ENCODE measurements at regions not wholly inside any gene's neighbourhood (a gene's known extent, or its start where the extent isn't known, plus 50 kb on each side); places are given as distances from the start of the nearest gene placed in this dataset.

- H3K4me3 ChIP-seq (ENCODE audit: low read length) = no peak overlapping the region
- no peaks in the 10 kb centered on the region for H3K36me3 ChIP-seq (ENCODE audit: low read depth, low read length)
- no peaks in the 10 kb centered on the region for H4K20me1 ChIP-seq (ENCODE audit: low read length)
- no peak overlapping the region for H3K9ac ChIP-seq (ENCODE audit: low read length)
- no peak overlapping the region for H3K4me2 ChIP-seq (ENCODE audit: low read length)
- H3K9me2 ChIP-seq (replicated peaks; ENCODE audit: low read length) = no peaks in the 10 kb centered on the region
- TF ChIP-seq, protein P1, sequence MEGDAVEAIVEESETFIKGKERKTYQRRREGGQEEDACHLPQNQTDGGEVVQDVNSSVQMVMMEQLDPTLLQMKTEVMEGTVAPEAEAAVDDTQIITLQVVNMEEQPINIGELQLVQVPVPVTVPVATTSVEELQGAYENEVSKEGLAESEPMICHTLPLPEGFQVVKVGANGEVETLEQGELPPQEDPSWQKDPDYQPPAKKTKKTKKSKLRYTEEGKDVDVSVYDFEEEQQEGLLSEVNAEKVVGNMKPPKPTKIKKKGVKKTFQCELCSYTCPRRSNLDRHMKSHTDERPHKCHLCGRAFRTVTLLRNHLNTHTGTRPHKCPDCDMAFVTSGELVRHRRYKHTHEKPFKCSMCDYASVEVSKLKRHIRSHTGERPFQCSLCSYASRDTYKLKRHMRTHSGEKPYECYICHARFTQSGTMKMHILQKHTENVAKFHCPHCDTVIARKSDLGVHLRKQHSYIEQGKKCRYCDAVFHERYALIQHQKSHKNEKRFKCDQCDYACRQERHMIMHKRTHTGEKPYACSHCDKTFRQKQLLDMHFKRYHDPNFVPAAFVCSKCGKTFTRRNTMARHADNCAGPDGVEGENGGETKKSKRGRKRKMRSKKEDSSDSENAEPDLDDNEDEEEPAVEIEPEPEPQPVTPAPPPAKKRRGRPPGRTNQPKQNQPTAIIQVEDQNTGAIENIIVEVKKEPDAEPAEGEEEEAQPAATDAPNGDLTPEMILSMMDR (conservative IDR thresholded peaks at IDR 0.05; ENCODE audit: low read depth, low read length) = no peak
- TF ChIP-seq EZH2 (IDR thresholded peaks at IDR 0.05; ENCODE audit: low read length, unreplicated experiment) (no peak), EZH2phosphoT487 (IDR thresholded peaks at IDR 0.05; ENCODE audit: borderline replicate concordance, low read length) (no peak)
- POLR2A ChIA-PET (ENCODE audit: unreplicated experiment) = no interaction called here
- DNase-seq (no peak), ATAC-seq (no peak)
- H3K9me3 ChIP-seq (ENCODE audit: low read length) = no peaks in the 10 kb centered on the region
- BruUV-seq (replicated peaks) = no TSS peak
- no peaks in the 10 kb centered on the region for H3K79me2 ChIP-seq (ENCODE audit: low read length)
- CTCF ChIA-PET = no interaction called here
- H2AFZ ChIP-seq (ENCODE audit: low read length) = no peak overlapping the region
- H3F3A ChIP-seq (ENCODE audit: low read length, unreplicated experiment) = no peaks in the 10 kb centered on the region
- H3K27me3 ChIP-seq (ENCODE audit: low read length) = no peaks in the 10 kb centered on the region
- H3K27ac ChIP-seq (ENCODE audit: low read length) = no peak overlapping the region
- intact Hi-C loops (cut with micrococcal nuclease) = no loop called here
- peaks cover 37% of the 10 kb centered on the region for H3K4me1 ChIP-seq (ENCODE audit: insufficient read depth, low read length)
Measured at GRCh38 chr1:221805121-221805520, 63.2 kb upstream of the DUSP10 start.

- Histone ChIP-seq H3K27ac (ENCODE audit: low read length) (no peak overlapping the region), H4K20me1 (ENCODE audit: low read length) (no peaks in the 10 kb centered on the region), H3K9ac (ENCODE audit: low read length) (no peak overlapping the region), H3F3A (ENCODE audit: low read length, unreplicated experiment) (no peaks in the 10 kb centered on the region), H2AFZ (ENCODE audit: low read length) (no peak overlapping the region), H3K9me3 (ENCODE audit: low read length) (0 out of 2 replicates have a peak, but pooled peaks cover 6% of the 10 kb centered on the region), H3K27me3 (ENCODE audit: low read length) (no peaks in the 10 kb centered on the region), H3K9me2 (replicated peaks; ENCODE audit: low read length) (no peaks in the 10 kb centered on the region), H3K4me3 (ENCODE audit: low read length) (no peak overlapping the region), H3K4me1 (ENCODE audit: insufficient read depth, low read length) (peaks cover 28% of the 10 kb centered on the region), H3K4me2 (ENCODE audit: low read length) (no peak overlapping the region), H3K36me3 (ENCODE audit: low read depth, low read length) (no peaks in the 10 kb centered on the region), H3K79me2 (ENCODE audit: low read length) (no peaks in the 10 kb centered on the region)
- DNase-seq (no peak), ATAC-seq (no peak)
- intact Hi-C loops (cut with micrococcal nuclease) = no loop called here
- no TSS peak for BruUV-seq (replicated peaks)
- TF ChIP-seq, protein P1 (conservative IDR thresholded peaks at IDR 0.05; ENCODE audit: low read depth, low read length) = no peak
- TF ChIP-seq EZH2phosphoT487 (IDR thresholded peaks at IDR 0.05; ENCODE audit: borderline replicate concordance, low read length) (no peak), EZH2 (IDR thresholded peaks at IDR 0.05; ENCODE audit: low read length, unreplicated experiment) (no peak)
- POLR2A ChIA-PET (ENCODE audit: unreplicated experiment) = no interaction called here
- CTCF ChIA-PET = no interaction called here
Measured at GRCh38 chr1:221804303-221804702, 62.4 kb upstream of the DUSP10 start.

- no TSS peak for BruUV-seq (replicated peaks)
- Histone ChIP-seq H3K79me2 (ENCODE audit: low read length) (no peaks in the 10 kb centered on the region), H3K27me3 (ENCODE audit: low read length) (no peaks in the 10 kb centered on the region), H3K4me1 (ENCODE audit: insufficient read depth, low read length) (peaks cover 19% of the 10 kb centered on the region), H3K4me3 (ENCODE audit: low read length) (no peak overlapping the region), H4K20me1 (ENCODE audit: low read length) (no peaks in the 10 kb centered on the region), H3K4me2 (ENCODE audit: low read length) (peak overlapping the region; percentile 35; the same call in 1 of the 2 replicates), H3K9ac (ENCODE audit: low read length) (no peak overlapping the region), H3K9me3 (ENCODE audit: low read length) (0 out of 2 replicates have a peak, but pooled peaks cover 8% of the 10 kb centered on the region), H3K36me3 (ENCODE audit: low read depth, low read length) (no peaks in the 10 kb centered on the region), H3F3A (ENCODE audit: low read length, unreplicated experiment) (no peaks in the 10 kb centered on the region), H3K27ac (ENCODE audit: low read length) (peak overlapping the region; percentile 33), H2AFZ (ENCODE audit: low read length) (no peak overlapping the region), H3K9me2 (replicated peaks; ENCODE audit: low read length) (no peaks in the 10 kb centered on the region)
- intact Hi-C loops (cut with micrococcal nuclease) = no loop called here
- POLR2A ChIA-PET (ENCODE audit: unreplicated experiment) = interaction anchor here (0.5 to 1.2 kb wide), 3 partner anchors 20 to 275 kb away, joined by 3 to 4 read pairs (median 3); partner anchors contain the start of gene DUSP10
- TF ChIP-seq EZH2 (IDR thresholded peaks at IDR 0.05; ENCODE audit: low read length, unreplicated experiment) (no peak), EZH2phosphoT487 (IDR thresholded peaks at IDR 0.05; ENCODE audit: borderline replicate concordance, low read length) (no peak)
- TF ChIP-seq, protein P1 (conservative IDR thresholded peaks at IDR 0.05; ENCODE audit: low read depth, low read length) = no peak
- CTCF ChIA-PET = interaction anchor here (0.7 kb wide), 1 partner anchor 163 kb away, joined by 6 read pairs; no protein-coding TSS in a partner anchor
- ATAC-seq (peak; percentile 99), DNase-seq (peak; percentile 88)
Measured at GRCh38 chr1:221801773-221802516, 60.1 kb upstream of the DUSP10 start.

All from PC-3 (cell line).